ENCODE measurements at regions not wholly inside any gene's neighbourhood (a gene's known extent, or its start where the extent isn't known, plus 50 kb on each side); places are given as distances from the start of the nearest gene placed in this dataset.

GRCh38 chr4:29680644-29681043, 1039.5 kb upstream of the PCDH7 start:
- no peak for DNase-seq (ENCODE audit: low spot score in 2 of 2, unreplicated experiment in 2 of 2)
- H3K4me3 Mint-ChIP-seq = no peak overlapping the region

DNA sequence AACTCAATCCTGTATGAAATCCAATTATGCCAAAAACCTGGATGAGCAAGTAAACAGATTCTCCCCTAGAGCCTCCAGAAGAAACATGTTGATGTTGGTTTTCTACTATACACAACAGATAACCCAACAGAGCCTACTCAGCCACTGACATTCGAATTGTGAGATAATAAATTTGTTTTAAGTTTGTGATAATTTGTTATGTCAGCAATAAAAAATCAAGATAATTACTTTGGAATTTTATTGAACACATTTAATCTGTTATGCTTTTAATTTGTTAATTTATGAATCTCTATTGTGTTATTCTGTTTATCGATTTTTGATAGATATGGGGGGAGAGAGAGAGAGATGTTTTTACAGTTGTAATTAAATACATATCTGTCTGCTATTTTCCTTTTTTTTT, 1016.1 kb upstream of the PCDH7 start:
- H3K4me1 Mint-ChIP-seq = no peaks in the 10 kb centered on the region
- no peak overlapping the region for H3K4me3 Mint-ChIP-seq
- no peak overlapping the region for H3K27ac Mint-ChIP-seq
- H3K9me3 Mint-ChIP-seq = peaks cover 27% of the 10 kb centered on the region
- no peak for DNase-seq (ENCODE audit: low spot score in 2 of 2, unreplicated experiment in 2 of 2)
- no peak for TF ChIP-seq CTCF (IDR thresholded peaks at IDR 0.05; ENCODE audit: unreplicated experiment)
- H3K27me3 Mint-ChIP-seq (ENCODE audit: low read depth) = no peaks in the 10 kb centered on the region
- H3K36me3 Mint-ChIP-seq = peaks cover 2% of the 10 kb centered on the region

More at GRCh38 chr4:29680644-29681043, 1039.5 kb upstream of the PCDH7 start:
- H3K27me3 Mint-ChIP-seq (ENCODE audit: low read depth) = peaks cover under 1% of the 10 kb centered on the region
- no peaks in the 10 kb centered on the region for H3K4me1 Mint-ChIP-seq
- peaks cover 10% of the 10 kb centered on the region for H3K9me3 Mint-ChIP-seq
- TF ChIP-seq CTCF (IDR thresholded peaks at IDR 0.05; ENCODE audit: unreplicated experiment) = no peak
- H3K36me3 Mint-ChIP-seq = no peaks in the 10 kb centered on the region
- no peak overlapping the region for H3K27ac Mint-ChIP-seq

GRCh38 chr4:29708473-29708872, 1011.7 kb upstream of the PCDH7 start:
- DNase-seq (ENCODE audit: low spot score in 2 of 2, unreplicated experiment in 2 of 2) = no peak
- no peak for TF ChIP-seq CTCF (IDR thresholded peaks at IDR 0.05; ENCODE audit: unreplicated experiment)
- Mint-ChIP-seq H3K36me3 (peaks cover 2% of the 10 kb centered on the region), H3K27ac (no peak overlapping the region), H3K27me3 (ENCODE audit: low read depth) (no peaks in the 10 kb centered on the region), H3K9me3 (peaks cover 27% of the 10 kb centered on the region), H3K4me1 (no peaks in the 10 kb centered on the region), H3K4me3 (no peak overlapping the region)

DNA sequence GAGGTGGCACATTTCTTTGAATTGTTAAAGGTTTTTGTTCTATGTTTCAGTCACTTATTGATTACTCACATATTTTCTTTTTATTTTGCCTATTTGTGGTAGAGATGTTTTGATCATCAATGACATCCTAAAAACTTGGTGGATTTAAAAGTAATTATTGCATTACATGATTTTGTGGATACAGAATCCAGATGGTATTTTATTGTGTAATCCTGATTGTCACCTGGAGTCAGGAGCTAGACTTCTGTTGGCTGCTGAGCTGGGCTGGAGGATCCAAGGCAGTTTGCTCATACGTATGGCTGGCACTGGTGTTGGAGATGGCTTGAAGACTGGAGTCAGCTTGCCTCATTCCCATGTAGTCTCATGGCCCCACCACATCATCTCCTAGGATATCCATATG, 1009.6 kb upstream of the PCDH7 start:
- Mint-ChIP-seq H3K27me3 (ENCODE audit: low read depth) (no peaks in the 10 kb centered on the region), H3K27ac (no peak overlapping the region), H3K4me1 (no peaks in the 10 kb centered on the region), H3K36me3 (peaks cover 2% of the 10 kb centered on the region), H3K4me3 (no peak overlapping the region), H3K9me3 (peaks cover 18% of the 10 kb centered on the region)
- no peak for DNase-seq (ENCODE audit: low spot score in 2 of 2, unreplicated experiment in 2 of 2)
- TF ChIP-seq CTCF (IDR thresholded peaks at IDR 0.05; ENCODE audit: unreplicated experiment) = no peak

GRCh38 chr4:29711226-29711625, 1008.9 kb upstream of the PCDH7 start:
- no peak overlapping the region for H3K27ac Mint-ChIP-seq
- H3K27me3 Mint-ChIP-seq (ENCODE audit: low read depth) = no peaks in the 10 kb centered on the region
- H3K4me1 Mint-ChIP-seq = no peaks in the 10 kb centered on the region
- no peak for TF ChIP-seq CTCF (IDR thresholded peaks at IDR 0.05; ENCODE audit: unreplicated experiment)
- peaks cover 2% of the 10 kb centered on the region for H3K36me3 Mint-ChIP-seq
- DNase-seq (ENCODE audit: low spot score in 2 of 2, unreplicated experiment in 2 of 2) = no peak
- peaks cover 13% of the 10 kb centered on the region for H3K9me3 Mint-ChIP-seq
- no peak overlapping the region for H3K4me3 Mint-ChIP-seq

Measured in mesothelial cell of epicardium (in vitro differentiated cells).